SK-N-SH (cell line): ENCODE measurements at regions not wholly inside any gene's neighbourhood (a gene's known extent, or its start where the extent isn't known, plus 50 kb on each side); places are given as distances from the start of the nearest gene placed in this dataset.

Source experiments
- CTCF ChIA-PET: fragments of 300-600, 350-600 bp; formaldehyde crosslinking; extraction: SDS; loops from one replicate; lab custom pipeline; 2021; lab: Yijun Ruan, JAX
- POLR2A ChIA-PET: fragments of 350-600 bp; sonication (Branson Sonifier 250); formaldehyde crosslinking; extraction: SDS; loops from one replicate; lab custom pipeline; 2020; ENCODE audit warnings: antibody characterized with exemption, inconsistent platforms; lab: Yijun Ruan, JAX
- DNase-seq: peaks from one replicate; pipeline ENCODE4 v3.0.0; 2012
- H2AFZ ChIP-seq: fragments of 200-600 bp; sonication (generic); 2 replicates; pipeline ENCODE4 v1.8.1; 2016; ENCODE audit warnings: antibody characterized with exemption, mild to moderate bottlenecking, low read depth
- H3F3A ChIP-seq: fragments of 200-600 bp; sonication (generic); replicated peaks from 2 replicates; pipeline ENCODE3; 2016; ENCODE audit warnings: antibody characterized with exemption, mild to moderate bottlenecking; ENCODE audit not compliant: insufficient read depth
- H3K27ac ChIP-seq, 2 experiments: fragments of 200-500 bp in 1 of 2; fragments of 200-600 bp in 1 of 2; sonication (Bioruptor generic) in 1 of 2; sonication (generic), shearing (Covaris generic) in 1 of 2; 2 replicates each; pipeline versions ENCODE4 v1.5.1 to v1.6.1; 2014 to 2016; ENCODE audit warnings: low read depth in 2 of 2, inconsistent platforms in 1 of 2, low read length in 1 of 2, mild to moderate bottlenecking in 1 of 2, mixed read lengths in 1 of 2
- H3K27me3 ChIP-seq: fragments of 200-600 bp; sonication (generic), shearing (Covaris generic); 2 replicates; pipeline ENCODE4 v1.6.1; 2016; ENCODE audit warnings: mixed run types; ENCODE audit not compliant: insufficient read depth
- H3K36me3 ChIP-seq, 2 experiments: fragments of 200-500 bp in 1 of 2; fragments of 200-600 bp in 1 of 2; sonication (Bioruptor generic) in 1 of 2; sonication (generic) in 1 of 2; replicated peaks in 1 of 2; 2 replicates each; pipeline versions ENCODE3 to v1.5.1; 2014 to 2016; ENCODE audit warnings: low read length in 1 of 2, mild to moderate bottlenecking in 1 of 2; ENCODE audit not compliant: insufficient read depth in 2 of 2, control insufficient read depth in 1 of 2
- H3K4me1 ChIP-seq, 2 experiments: fragments of 200-500 bp in 1 of 2; fragments of 200-600 bp in 1 of 2; sonication (Bioruptor generic) in 1 of 2; sonication (generic), shearing (Covaris generic) in 1 of 2; 2 replicates each; pipeline versions ENCODE4 v1.5.1 to v1.6.1; 2014 to 2016; ENCODE audit warnings: low read depth in 1 of 2, low read length in 1 of 2, mixed run types in 1 of 2; ENCODE audit not compliant: insufficient read depth in 2 of 2, control insufficient read depth in 1 of 2
- H3K4me2 ChIP-seq: fragments of 200-600 bp; sonication (generic), shearing (Covaris generic); 2 replicates; pipeline ENCODE4 v1.6.1; 2017; ENCODE audit warnings: mixed run types
- H3K4me3 ChIP-seq, 2 experiments: fragments of 200-500 bp in 1 of 2; fragments of 200-600 bp in 1 of 2; sonication (Bioruptor generic) in 1 of 2; sonication (generic), shearing (Covaris generic) in 1 of 2; 2 replicates each; pipeline versions ENCODE4 v1.5.1 to v1.8.1; 2014 to 2016; ENCODE audit warnings: low read depth in 2 of 2, inconsistent platforms in 1 of 2, low read length in 1 of 2, mild to moderate bottlenecking in 1 of 2, mixed read lengths in 1 of 2, moderate library complexity in 1 of 2
- H3K79me2 ChIP-seq: fragments of 200-600 bp; sonication (generic); 2 replicates; pipeline ENCODE4 v1.8.1; 2017; ENCODE audit warnings: mild to moderate bottlenecking; ENCODE audit not compliant: insufficient read depth
- H3K9ac ChIP-seq: fragments of 200-600 bp; sonication (generic); 2 replicates; pipeline ENCODE4 v1.6.1; 2017; ENCODE audit warnings: mixed run types
- H3K9me2 ChIP-seq: fragments of 200-600 bp; sonication (generic); 2 replicates; pipeline ENCODE4 v1.6.1; 2017; ENCODE audit warnings: mixed run types
- H3K9me3 ChIP-seq: fragments of 200-600 bp; sonication (generic); 2 replicates; pipeline ENCODE4 v1.6.1; 2017; ENCODE audit warnings: mixed run types, mild to moderate bottlenecking, moderate library complexity
- H4K20me1 ChIP-seq: fragments of 200-600 bp; sonication (generic); 2 replicates; pipeline ENCODE4 v1.6.1; 2017; ENCODE audit warnings: mild to moderate bottlenecking, mixed run types; ENCODE audit not compliant: insufficient read depth
- CHD2 ChIP-seq: fragments of 150-350 bp; IDR thresholded peaks from 2 replicates; pipeline ENCODE4 v1.6.1; 2018; ENCODE audit warnings: low read length; ENCODE audit not compliant: partially characterized antibody
- CTCF ChIP-seq: fragments of 200-600 bp; sonication (generic); IDR thresholded peaks from 2 replicates; pipeline ENCODE4 v1.6.1; 2017; ENCODE audit warnings: antibody characterized with exemption, mild to moderate bottlenecking, moderate library complexity
- ELF1 ChIP-seq: IDR thresholded peaks from 2 replicates; pipeline ENCODE4 v1.4.0; 2012
- EZH2phosphoT487 ChIP-seq: fragments of 200-600 bp; sonication (generic); IDR thresholded peaks from 2 replicates; pipeline ENCODE4 v1.6.1; 2017; ENCODE audit warnings: low read depth, mixed run types, mild to moderate bottlenecking, antibody characterized with exemption, moderate library complexity, borderline replicate concordance
- FOSL2 ChIP-seq: IDR thresholded peaks from 2 replicates; pipeline ENCODE4 v1.4.0; 2012; ENCODE audit warnings: low read depth, mild to moderate bottlenecking, moderate library complexity, borderline replicate concordance
- IRF3 ChIP-seq: fragments of 150-350 bp; IDR thresholded peaks from 2 replicates; pipeline ENCODE4 v1.6.1; 2016; ENCODE audit warnings: mild to moderate bottlenecking, low read depth, low read length
- JUND ChIP-seq: IDR thresholded peaks from 2 replicates; pipeline ENCODE4 v1.4.0; 2012
- MEF2A ChIP-seq: IDR thresholded peaks from 2 replicates; pipeline ENCODE4 v1.4.0; 2012; ENCODE audit warnings: low read depth, borderline replicate concordance
- NFIC ChIP-seq: IDR thresholded peaks from 2 replicates; pipeline ENCODE4 v1.4.0; 2012; ENCODE audit warnings: borderline replicate concordance
- NRF1 ChIP-seq: IDR thresholded peaks from 2 replicates; pipeline ENCODE4 v1.6.1; 2012; ENCODE audit warnings: low read depth, mild to moderate bottlenecking, low read length
- RXRA ChIP-seq: IDR thresholded peaks from 2 replicates; pipeline ENCODE4 v1.4.0; 2012; ENCODE audit warnings: low read depth, mild to moderate bottlenecking, borderline replicate concordance
- TCF12 ChIP-seq: IDR thresholded peaks from 2 replicates; pipeline ENCODE4 v1.4.0; 2012
- ZBTB33 ChIP-seq: IDR thresholded peaks from 2 replicates; pipeline ENCODE4 v1.4.0; 2012; ENCODE audit warnings: low read depth, borderline replicate concordance
- WGBS: methylation state at CpG from one replicate; pipeline ENCODE4 v1.1.6; 2017; ENCODE audit warnings: low lambda C conversion rate; 5-methylcytosine and 5-hydroxymethylcytosine counted together
- TF ChIP-seq, protein P1 (sequence below): IDR thresholded peaks from 2 replicates; pipeline ENCODE4 v1.6.1; 2012; ENCODE audit warnings: mild to moderate bottlenecking, low read depth, low read length, moderate library complexity

GRCh38 chr1:209203533-209203895 lies 380.0 kb upstream of the CAMK1G start:
- no peak overlapping the region for H3K4me2 ChIP-seq
- H4K20me1 ChIP-seq = no peaks in the 10 kb centered on the region
- no peak for DNase-seq
- H3K27me3 ChIP-seq = no peaks in the 10 kb centered on the region
- no peak overlapping the region for H3K4me3 ChIP-seq
- no peaks in the 10 kb centered on the region for H3K79me2 ChIP-seq
- H3K4me1 ChIP-seq = peaks cover 0 to 20% of the 10 kb centered on the region in 2 experiments; a peak in 2 of 4 replicates
- no peak for TF ChIP-seq CTCF
- TF ChIP-seq, protein P1, sequence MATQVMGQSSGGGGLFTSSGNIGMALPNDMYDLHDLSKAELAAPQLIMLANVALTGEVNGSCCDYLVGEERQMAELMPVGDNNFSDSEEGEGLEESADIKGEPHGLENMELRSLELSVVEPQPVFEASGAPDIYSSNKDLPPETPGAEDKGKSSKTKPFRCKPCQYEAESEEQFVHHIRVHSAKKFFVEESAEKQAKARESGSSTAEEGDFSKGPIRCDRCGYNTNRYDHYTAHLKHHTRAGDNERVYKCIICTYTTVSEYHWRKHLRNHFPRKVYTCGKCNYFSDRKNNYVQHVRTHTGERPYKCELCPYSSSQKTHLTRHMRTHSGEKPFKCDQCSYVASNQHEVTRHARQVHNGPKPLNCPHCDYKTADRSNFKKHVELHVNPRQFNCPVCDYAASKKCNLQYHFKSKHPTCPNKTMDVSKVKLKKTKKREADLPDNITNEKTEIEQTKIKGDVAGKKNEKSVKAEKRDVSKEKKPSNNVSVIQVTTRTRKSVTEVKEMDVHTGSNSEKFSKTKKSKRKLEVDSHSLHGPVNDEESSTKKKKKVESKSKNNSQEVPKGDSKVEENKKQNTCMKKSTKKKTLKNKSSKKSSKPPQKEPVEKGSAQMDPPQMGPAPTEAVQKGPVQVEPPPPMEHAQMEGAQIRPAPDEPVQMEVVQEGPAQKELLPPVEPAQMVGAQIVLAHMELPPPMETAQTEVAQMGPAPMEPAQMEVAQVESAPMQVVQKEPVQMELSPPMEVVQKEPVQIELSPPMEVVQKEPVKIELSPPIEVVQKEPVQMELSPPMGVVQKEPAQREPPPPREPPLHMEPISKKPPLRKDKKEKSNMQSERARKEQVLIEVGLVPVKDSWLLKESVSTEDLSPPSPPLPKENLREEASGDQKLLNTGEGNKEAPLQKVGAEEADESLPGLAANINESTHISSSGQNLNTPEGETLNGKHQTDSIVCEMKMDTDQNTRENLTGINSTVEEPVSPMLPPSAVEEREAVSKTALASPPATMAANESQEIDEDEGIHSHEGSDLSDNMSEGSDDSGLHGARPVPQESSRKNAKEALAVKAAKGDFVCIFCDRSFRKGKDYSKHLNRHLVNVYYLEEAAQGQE = no peak
- no peak for TF ChIP-seq ELF1
- TF ChIP-seq NFIC = no peak
- TF ChIP-seq FOSL2 = no peak
- no peak for TF ChIP-seq MEF2A
- TF ChIP-seq ZBTB33 = no peak
- TF ChIP-seq RXRA = no peak
- TF ChIP-seq EZH2phosphoT487 = no peak
- TF ChIP-seq TCF12 = no peak
- no peak for TF ChIP-seq IRF3
- no peak for TF ChIP-seq CHD2
- TF ChIP-seq NRF1 = no peak
- TF ChIP-seq JUND = no peak
- no peak overlapping the region for H3K9ac ChIP-seq
- H2AFZ ChIP-seq = no peak overlapping the region
- H3K36me3 ChIP-seq = no peaks in the 10 kb centered on the region
- H3K27ac ChIP-seq = no peak overlapping the region
- H3K9me2 ChIP-seq = no peaks in the 10 kb centered on the region
- no peaks in the 10 kb centered on the region for H3F3A ChIP-seq
- ChIA-PET CTCF (interaction anchor here (0.6 to 14.3 kb wide), 63 partner anchors 9 to 1110 kb away, joined by 3 to 261 read pairs (median 4); partner anchors contain the start of gene PLXNA2), POLR2A (no interaction called here)
- WGBS = 77% methylated on average over 5 of the region's 7 CpGs
- H3K9me3 ChIP-seq = no peaks in the 10 kb centered on the region
